ENCODE measurements at regions not wholly inside any gene's neighbourhood (a gene's known extent, or its start where the extent isn't known, plus 50 kb on each side); places are given as distances from the start of the nearest gene placed in this dataset.

GRCh38 chr4:138039010-138039409 lies 203.1 kb downstream of the SLC7A11 start (continued):
- no peak for TF ChIP-seq EZH2phosphoT487 (IDR thresholded peaks at IDR 0.05; ENCODE audit: unreplicated experiment)
- TF ChIP-seq STAT1 (IDR thresholded peaks at IDR 0.05; ENCODE audit: unreplicated experiment), result no peak
- no peak for TF ChIP-seq POLR2AphosphoS5 (IDR thresholded peaks at IDR 0.05; ENCODE audit: low read depth)
- TF ChIP-seq NANOG (IDR thresholded peaks at IDR 0.05; ENCODE audit: borderline replicate concordance), result no peak
- TF ChIP-seq ZNF331 (CRISPR knock-in tag; IDR thresholded peaks at IDR 0.05; ENCODE audit: low read depth), result no peak
- no peak for TF ChIP-seq CREB1 (CRISPR knock-in tag; IDR thresholded peaks at IDR 0.05; ENCODE audit: low read depth)
- TF ChIP-seq, protein P1, sequence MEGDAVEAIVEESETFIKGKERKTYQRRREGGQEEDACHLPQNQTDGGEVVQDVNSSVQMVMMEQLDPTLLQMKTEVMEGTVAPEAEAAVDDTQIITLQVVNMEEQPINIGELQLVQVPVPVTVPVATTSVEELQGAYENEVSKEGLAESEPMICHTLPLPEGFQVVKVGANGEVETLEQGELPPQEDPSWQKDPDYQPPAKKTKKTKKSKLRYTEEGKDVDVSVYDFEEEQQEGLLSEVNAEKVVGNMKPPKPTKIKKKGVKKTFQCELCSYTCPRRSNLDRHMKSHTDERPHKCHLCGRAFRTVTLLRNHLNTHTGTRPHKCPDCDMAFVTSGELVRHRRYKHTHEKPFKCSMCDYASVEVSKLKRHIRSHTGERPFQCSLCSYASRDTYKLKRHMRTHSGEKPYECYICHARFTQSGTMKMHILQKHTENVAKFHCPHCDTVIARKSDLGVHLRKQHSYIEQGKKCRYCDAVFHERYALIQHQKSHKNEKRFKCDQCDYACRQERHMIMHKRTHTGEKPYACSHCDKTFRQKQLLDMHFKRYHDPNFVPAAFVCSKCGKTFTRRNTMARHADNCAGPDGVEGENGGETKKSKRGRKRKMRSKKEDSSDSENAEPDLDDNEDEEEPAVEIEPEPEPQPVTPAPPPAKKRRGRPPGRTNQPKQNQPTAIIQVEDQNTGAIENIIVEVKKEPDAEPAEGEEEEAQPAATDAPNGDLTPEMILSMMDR (conservative IDR thresholded peaks at IDR 0.05; ENCODE audit: low read depth in 2 of 2), result no peak

GRCh38 chr4:138037696-138038095 lies 204.5 kb downstream of the SLC7A11 start:
- no peak for ATAC-seq
- H3K4me1 ChIP-seq (ENCODE audit: insufficient read depth), result 0 out of 2 replicates have a peak, but pooled peaks cover 4% of the 10 kb centered on the region
- no peaks in the 10 kb centered on the region for H3K27me3 Mint-ChIP-seq (ENCODE audit: insufficient read depth, low read depth, poor library complexity)
- H3K36me3 Mint-ChIP-seq (ENCODE audit: low read depth), result no peaks in the 10 kb centered on the region
- H3K4me3 Mint-ChIP-seq, result no peak overlapping the region
- H3F3A ChIP-seq (replicated peaks; ENCODE audit: low read depth), result no peaks in the 10 kb centered on the region
- no peaks in the 10 kb centered on the region for H3K9me3 Mint-ChIP-seq
- peak; percentile 17 for DNase-seq (ENCODE audit: low spot score)
- no peaks in the 10 kb centered on the region for H3K27me3 ChIP-seq (ENCODE audit: insufficient read depth)
- no peaks in the 10 kb centered on the region for H3K79me2 ChIP-seq (replicated peaks; ENCODE audit: insufficient read depth)
- peak overlapping the region; percentile 0; the same call in 1 of the 2 replicates for H2AFZ ChIP-seq
- no peak overlapping the region for H3K4me2 ChIP-seq
- no peak overlapping the region for H3K4me3 ChIP-seq
- no peaks in the 10 kb centered on the region for H3K4me1 Mint-ChIP-seq
- H4K20me1 ChIP-seq (replicated peaks; ENCODE audit: insufficient read depth), result no peaks in the 10 kb centered on the region
- no peak overlapping the region for H3K27ac ChIP-seq (ENCODE audit: low read depth)
- no peaks in the 10 kb centered on the region for H3K36me3 ChIP-seq (ENCODE audit: insufficient read depth)
- H3K9me2 ChIP-seq (ENCODE audit: insufficient read depth), result 0 out of 2 replicates have a peak, but pooled peaks cover 8% of the 10 kb centered on the region
- H3K27ac Mint-ChIP-seq, result no peak overlapping the region
- TF ChIP-seq ZNF114 (CRISPR knock-in tag; IDR thresholded peaks at IDR 0.05) (no peak), ZNF331 (CRISPR knock-in tag; IDR thresholded peaks at IDR 0.05; ENCODE audit: low read depth) (no peak), EZH2phosphoT487 (IDR thresholded peaks at IDR 0.05; ENCODE audit: unreplicated experiment) (no peak), STAT1 (IDR thresholded peaks at IDR 0.05; ENCODE audit: unreplicated experiment) (no peak), CREB1 (CRISPR knock-in tag; IDR thresholded peaks at IDR 0.05; ENCODE audit: low read depth) (no peak), EZH2 (IDR thresholded peaks at IDR 0.05; ENCODE audit: low read depth, unreplicated experiment) (no peak), NANOG (IDR thresholded peaks at IDR 0.05; ENCODE audit: borderline replicate concordance) (no peak), ZNF462 (CRISPR knock-in tag; IDR thresholded peaks at IDR 0.05) (no peak), REST (IDR thresholded peaks at IDR 0.05; ENCODE audit: unreplicated experiment) (no peak)
- TF ChIP-seq, protein P1 (conservative IDR thresholded peaks at IDR 0.05; ENCODE audit: low read depth in 2 of 2), result no peak
